MG63 (cell line): ENCODE measurements at regions not wholly inside any gene's neighbourhood (a gene's known extent, or its start where the extent isn't known, plus 50 kb on each side); places are given as distances from the start of the nearest gene placed in this dataset.

Source experiments
- DNase-seq: peaks from one replicate; pipeline ENCODE4 v3.0.0-alpha.2; 2020
- H3K27me3 ChIP-seq: fragments of 250-450 bp; sonication (Bioruptor Pico); 2 replicates; pipeline ENCODE4 v1.5.1; 2020; ENCODE audit warnings: mild to moderate bottlenecking, moderate library complexity
- H3K36me3 ChIP-seq: fragments of 250-450 bp; sonication (Bioruptor Pico); 2 replicates; pipeline ENCODE4 v1.5.1; 2020; ENCODE audit warnings: mild to moderate bottlenecking, moderate library complexity
- H3K4me3 ChIP-seq: fragments of 250-450 bp; sonication (Bioruptor Pico); 2 replicates; pipeline ENCODE4 v1.5.1; 2020; ENCODE audit warnings: mild to moderate bottlenecking, moderate library complexity
- H3K9me3 ChIP-seq: fragments of 250-450 bp; sonication (Bioruptor Pico); 2 replicates; pipeline ENCODE4 v1.5.1; 2020; ENCODE audit warnings: mild to moderate bottlenecking, moderate library complexity

DNA sequence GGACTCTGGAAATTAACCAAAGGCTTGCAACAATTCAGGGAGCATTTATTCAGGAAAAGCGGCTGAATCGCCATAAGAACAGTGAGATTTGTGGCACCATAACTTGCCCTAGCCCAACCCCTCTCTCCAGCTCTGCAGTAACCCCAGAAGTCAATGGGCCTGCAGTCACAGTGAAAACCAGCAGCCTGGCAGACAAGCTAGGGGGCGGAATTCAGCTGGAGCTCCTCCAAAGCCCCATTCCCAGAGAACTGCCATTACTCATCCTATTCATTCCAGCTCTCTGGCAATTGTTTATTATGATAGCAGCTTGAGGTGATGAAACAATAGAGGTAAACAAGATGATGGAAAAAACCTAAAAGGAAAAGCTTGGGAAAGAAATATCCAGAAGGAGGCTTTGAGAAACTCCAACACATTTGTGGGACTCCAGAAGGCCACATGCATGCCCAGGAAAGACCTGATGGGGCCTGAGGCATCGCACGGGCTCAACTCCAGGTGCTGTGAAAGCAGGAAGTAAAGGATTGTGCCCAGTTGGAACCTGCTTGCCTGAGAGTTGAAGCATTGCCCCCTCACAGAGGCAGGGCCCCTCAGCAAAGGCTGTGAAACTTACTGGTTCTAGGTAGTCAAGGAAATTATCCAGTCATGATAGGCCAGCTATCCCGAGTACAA lies 126.7 kb downstream of the TWIST2 start:
- H3K9me3 ChIP-seq = peaks cover 19% of the 10 kb centered on the region
- no peaks in the 10 kb centered on the region for H3K36me3 ChIP-seq
- no peak overlapping the region for H3K4me3 ChIP-seq
- DNase-seq = peak; percentile 92
- H3K27me3 ChIP-seq = no peaks in the 10 kb centered on the region

GRCh38 chr2:238975408-238975807 lies 127.5 kb downstream of the TWIST2 start:
- Histone ChIP-seq H3K9me3 (peaks cover 25% of the 10 kb centered on the region), H3K27me3 (no peaks in the 10 kb centered on the region), H3K36me3 (no peaks in the 10 kb centered on the region), H3K4me3 (no peak overlapping the region)
- no peak for DNase-seq

DNA sequence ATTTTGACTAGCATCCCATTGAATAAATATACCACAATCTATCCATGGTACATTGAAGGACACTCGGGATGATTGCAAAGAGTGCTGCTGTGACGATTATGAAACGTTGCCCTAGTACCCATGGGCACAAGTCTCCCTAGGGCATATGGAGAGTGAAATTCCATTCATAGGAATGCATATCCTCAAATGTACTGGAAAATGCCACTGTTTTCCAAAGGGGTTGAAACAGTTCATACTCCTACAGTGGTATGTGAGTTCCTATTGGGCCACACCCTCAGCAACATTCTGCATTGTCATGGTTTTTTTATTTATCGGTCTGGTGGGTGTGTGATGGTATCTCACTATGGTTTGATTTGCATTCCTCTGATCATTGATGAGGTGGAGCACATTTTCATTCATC lies 130.6 kb downstream of the TWIST2 start:
- DNase-seq = no peak
- H3K36me3 ChIP-seq = no peaks in the 10 kb centered on the region
- H3K9me3 ChIP-seq = peaks cover 25% of the 10 kb centered on the region
- no peaks in the 10 kb centered on the region for H3K27me3 ChIP-seq
- no peak overlapping the region for H3K4me3 ChIP-seq

DNA sequence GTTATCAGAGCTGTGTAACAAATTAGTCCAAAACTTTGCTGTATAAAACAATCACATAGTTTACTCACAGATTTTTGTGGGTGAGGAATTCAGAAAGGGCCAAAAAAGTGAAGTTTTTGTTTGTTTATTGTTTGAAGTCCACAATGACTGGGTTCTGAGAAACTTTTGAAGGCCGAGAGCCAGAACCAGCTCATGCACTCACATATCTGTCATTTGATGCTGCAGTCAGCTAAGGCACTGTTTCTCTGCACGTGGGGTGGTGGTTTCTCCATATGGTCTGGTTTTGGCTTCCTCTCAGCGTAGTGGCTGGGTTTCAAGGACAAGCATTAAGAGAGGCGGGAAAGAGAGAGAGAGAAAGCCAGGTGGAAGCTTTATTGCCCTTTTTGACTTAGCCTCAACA lies 131.8 kb downstream of the TWIST2 start:
- Histone ChIP-seq H3K4me3 (no peak overlapping the region), H3K9me3 (peaks cover 25% of the 10 kb centered on the region), H3K27me3 (no peaks in the 10 kb centered on the region), H3K36me3 (no peaks in the 10 kb centered on the region)
- DNase-seq = peak; percentile 33

DNA sequence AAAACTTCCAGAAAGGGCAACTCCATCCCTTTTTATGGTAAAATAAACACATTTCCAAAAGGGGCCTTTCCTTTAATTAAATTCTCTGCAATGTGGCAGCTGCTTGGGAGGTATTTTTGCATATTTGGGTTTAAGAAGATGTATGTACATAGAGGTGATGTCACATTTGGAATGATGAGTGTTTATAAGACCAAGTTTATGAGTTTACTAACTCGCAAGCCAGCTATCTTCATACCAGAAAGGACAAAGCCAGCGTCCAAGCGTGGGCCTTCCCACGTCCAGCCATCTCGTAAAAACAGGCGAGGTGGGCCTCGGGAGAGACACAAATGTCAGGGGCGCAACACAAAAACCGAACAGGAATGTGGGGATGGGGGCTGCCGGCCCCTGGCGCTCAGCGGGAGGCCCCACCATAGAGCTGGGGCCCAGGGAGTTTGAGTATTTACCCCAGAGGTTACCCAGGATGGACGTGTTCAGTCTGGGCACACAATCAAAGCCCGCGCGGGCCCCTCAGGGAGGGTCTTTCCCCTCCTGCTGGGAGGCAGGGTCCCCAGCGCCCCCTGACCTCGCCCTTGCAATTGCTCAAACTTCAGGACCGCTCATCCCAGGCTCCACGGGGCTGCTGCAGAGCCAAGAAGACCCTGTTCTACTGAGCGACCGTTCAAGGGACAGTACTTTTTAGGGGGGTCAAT lies 137.3 kb downstream of the TWIST2 start:
- no peak overlapping the region for H3K4me3 ChIP-seq
- H3K36me3 ChIP-seq = no peaks in the 10 kb centered on the region
- peaks cover under 1% of the 10 kb centered on the region; the same call in 1 of the 2 replicates for H3K9me3 ChIP-seq
- no peak for DNase-seq
- no peaks in the 10 kb centered on the region for H3K27me3 ChIP-seq

DNA sequence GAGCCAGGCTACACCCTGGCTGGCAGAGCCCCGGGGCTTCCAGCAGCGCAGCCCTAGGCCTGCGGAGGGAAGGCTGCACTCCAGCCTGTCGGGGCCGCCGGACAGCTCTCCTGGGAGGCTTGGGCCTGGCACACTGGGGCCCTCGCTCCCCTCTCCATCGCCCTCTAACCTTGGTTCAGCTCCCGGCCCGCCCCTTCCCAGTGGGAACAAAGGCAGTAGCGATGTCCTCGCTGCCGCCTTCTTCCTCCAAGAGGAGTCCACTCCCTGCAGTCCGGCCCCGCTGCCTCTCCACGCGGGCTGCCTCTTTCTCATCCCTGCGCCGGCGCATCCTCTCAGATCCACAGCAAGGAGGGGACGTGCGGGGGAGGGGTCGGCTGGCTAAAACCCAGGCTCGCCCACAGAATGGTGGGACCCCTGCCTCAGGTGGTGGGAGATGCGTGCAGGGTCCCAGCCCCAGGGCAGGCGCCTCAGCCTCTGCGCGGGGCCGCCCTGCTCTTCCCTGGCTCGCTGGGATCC lies 138.1 kb downstream of the TWIST2 start:
- Histone ChIP-seq H3K36me3 (no peaks in the 10 kb centered on the region), H3K9me3 (no peaks in the 10 kb centered on the region), H3K4me3 (no peak overlapping the region), H3K27me3 (no peaks in the 10 kb centered on the region)
- no peak for DNase-seq

DNA sequence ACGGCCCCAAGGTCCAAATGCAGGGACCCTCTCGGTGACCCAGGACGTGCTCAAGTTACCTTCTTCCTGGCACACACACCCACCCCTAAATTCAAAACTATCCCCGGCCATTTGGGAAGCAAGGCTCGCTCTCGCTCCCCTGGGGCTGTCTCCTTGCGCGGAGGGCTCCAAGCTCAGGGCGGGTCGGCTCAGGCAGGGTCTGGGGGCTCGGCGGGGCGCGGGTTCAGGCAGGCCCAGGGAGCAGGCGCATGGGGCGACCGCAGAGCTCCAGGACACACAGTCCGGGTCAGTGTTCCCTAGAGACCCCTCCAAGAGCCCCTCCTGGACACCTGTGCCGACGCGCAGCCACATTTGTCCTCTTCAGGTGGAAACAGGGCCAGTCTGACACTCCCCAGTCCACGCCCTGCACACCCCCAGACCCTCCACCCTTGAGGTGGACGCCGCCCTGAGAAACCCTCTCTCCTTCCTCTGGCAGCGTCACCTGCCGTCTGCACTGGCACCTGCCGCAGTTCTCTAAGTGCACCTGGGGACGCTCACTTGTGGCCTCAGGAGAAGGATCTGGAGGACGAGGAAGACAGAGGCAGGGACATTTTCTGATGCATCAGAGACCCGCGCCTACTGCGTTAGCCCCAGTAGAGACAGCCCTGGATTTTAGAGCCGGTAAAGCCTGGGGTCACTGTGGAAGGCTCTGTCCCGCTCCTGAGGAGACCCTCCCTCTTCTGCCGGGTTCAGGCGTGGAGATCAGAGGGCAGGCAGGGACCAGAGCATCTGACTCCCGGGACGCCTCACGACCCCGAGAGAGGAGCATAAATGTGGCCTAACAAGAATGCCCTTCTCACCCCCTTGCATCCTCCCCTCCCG lies 138.8 kb downstream of the TWIST2 start:
- no peak overlapping the region for H3K4me3 ChIP-seq
- no peaks in the 10 kb centered on the region for H3K27me3 ChIP-seq
- DNase-seq = no peak
- H3K9me3 ChIP-seq = no peaks in the 10 kb centered on the region
- no peaks in the 10 kb centered on the region for H3K36me3 ChIP-seq

DNA sequence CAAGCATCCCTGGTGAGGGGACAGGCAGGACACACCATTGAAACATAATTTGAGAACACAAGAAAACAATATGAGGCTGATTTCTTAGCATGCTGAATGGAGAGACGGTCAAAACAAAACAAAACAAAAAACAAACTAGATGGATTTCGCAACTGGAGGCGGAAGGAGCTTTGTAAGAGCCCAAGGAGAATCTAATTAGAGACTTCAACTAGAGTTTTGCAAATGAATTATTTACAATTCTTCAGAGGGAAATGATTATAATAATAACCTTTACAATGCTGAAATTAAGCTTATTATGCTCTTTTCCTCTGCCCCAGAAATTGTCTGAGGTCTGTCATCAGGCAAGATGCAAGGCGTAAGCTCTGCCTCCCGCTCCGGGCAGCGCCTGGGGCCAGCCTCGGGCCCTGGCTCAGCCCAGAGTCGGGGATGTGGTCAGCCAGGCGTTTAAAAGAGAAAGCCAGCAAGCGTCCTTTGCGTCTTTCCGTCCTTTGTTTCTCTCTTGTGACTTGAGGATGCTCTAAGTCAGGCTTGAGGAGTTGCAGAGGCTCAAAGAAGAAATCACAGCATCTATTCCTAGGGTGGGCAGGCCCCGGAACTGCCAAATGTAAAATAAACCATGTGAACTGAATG lies 139.6 kb downstream of the TWIST2 start:
- no peak for DNase-seq
- H3K36me3 ChIP-seq = no peaks in the 10 kb centered on the region
- H3K4me3 ChIP-seq = no peak overlapping the region

DNA sequence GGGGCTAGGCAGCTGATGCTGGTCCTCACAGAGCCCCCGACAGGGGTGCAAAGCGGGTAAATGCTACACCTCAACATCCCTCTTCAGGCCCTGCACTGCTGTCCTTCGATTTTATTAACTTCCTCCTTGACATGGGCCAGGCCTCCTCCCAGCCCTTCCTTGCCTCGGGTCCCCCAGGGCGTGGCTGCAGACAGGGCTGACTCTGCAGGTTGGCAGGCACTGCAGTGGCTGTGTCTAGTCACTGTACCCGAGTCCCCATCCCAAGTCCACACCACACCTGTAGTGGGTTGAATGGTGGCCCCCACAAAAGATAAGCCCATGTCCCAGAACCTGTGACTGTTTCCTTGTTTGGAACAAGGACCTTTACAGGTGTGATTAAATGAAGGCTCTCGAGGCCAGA lies 140.2 kb downstream of the TWIST2 start:
- H3K27me3 ChIP-seq = no peaks in the 10 kb centered on the region
- H3K9me3 ChIP-seq = no peaks in the 10 kb centered on the region
- DNase-seq = no peak
- H3K4me3 ChIP-seq = no peak overlapping the region
- H3K36me3 ChIP-seq = no peaks in the 10 kb centered on the region

More for the DNA sequence above, 139.6 kb downstream of the TWIST2 start:
- Histone ChIP-seq H3K9me3 (no peaks in the 10 kb centered on the region), H3K27me3 (no peaks in the 10 kb centered on the region)

- Histone ChIP-seq H3K9me3 (no peaks in the 10 kb centered on the region; the same call in 1 of the 2 replicates), H3K4me3 (no peak overlapping the region), H3K36me3 (no peaks in the 10 kb centered on the region), H3K27me3 (no peaks in the 10 kb centered on the region)
- DNase-seq = no peak
These were observed 140.9 kb downstream of the TWIST2 start for GRCh38 chr2:238988752-238989151.

GRCh38 chr2:238989484-238989883 lies 141.6 kb downstream of the TWIST2 start:
- H3K36me3 ChIP-seq = no peaks in the 10 kb centered on the region
- DNase-seq = no peak
- no peak overlapping the region for H3K4me3 ChIP-seq
- no peaks in the 10 kb centered on the region for H3K27me3 ChIP-seq
- H3K9me3 ChIP-seq = peaks cover 5% of the 10 kb centered on the region

GRCh38 chr2:238994432-238994831 lies 146.5 kb downstream of the TWIST2 start:
- DNase-seq = no peak
- Histone ChIP-seq H3K36me3 (no peaks in the 10 kb centered on the region), H3K27me3 (no peaks in the 10 kb centered on the region), H3K4me3 (no peak overlapping the region), H3K9me3 (peaks cover 14% of the 10 kb centered on the region)

GRCh38 chr2:238994876-238995275 lies 147.0 kb downstream of the TWIST2 start:
- Histone ChIP-seq H3K9me3 (peaks cover 14% of the 10 kb centered on the region), H3K4me3 (no peak overlapping the region), H3K27me3 (no peaks in the 10 kb centered on the region), H3K36me3 (no peaks in the 10 kb centered on the region)
- DNase-seq = no peak

- no peaks in the 10 kb centered on the region for H3K27me3 ChIP-seq
- H3K36me3 ChIP-seq = no peaks in the 10 kb centered on the region
- no peak for DNase-seq
These were observed 147.7 kb downstream of the TWIST2 start for GRCh38 chr2:238995634-238996033.

GRCh38 chr2:238996331-238997136 lies 148.6 kb downstream of the TWIST2 start:
- H3K36me3 ChIP-seq = no peaks in the 10 kb centered on the region
- H3K9me3 ChIP-seq = peaks cover 16% of the 10 kb centered on the region
- H3K27me3 ChIP-seq = no peaks in the 10 kb centered on the region
- no peak for DNase-seq
- no peak overlapping the region for H3K4me3 ChIP-seq

More at GRCh38 chr2:238995634-238996033, 147.7 kb downstream of the TWIST2 start:
- H3K4me3 ChIP-seq = no peak overlapping the region
- H3K9me3 ChIP-seq = peaks cover 14% of the 10 kb centered on the region

GRCh38 chr2:238997137-238997390 lies 149.2 kb downstream of the TWIST2 start:
- Histone ChIP-seq H3K27me3 (no peaks in the 10 kb centered on the region), H3K9me3 (peaks cover 18% of the 10 kb centered on the region), H3K36me3 (no peaks in the 10 kb centered on the region), H3K4me3 (no peak overlapping the region)
- no peak for DNase-seq
